ENCODE measurements at regions not wholly inside any gene's neighbourhood (a gene's known extent, or its start where the extent isn't known, plus 50 kb on each side); places are given as distances from the start of the nearest gene placed in this dataset.

DNA sequence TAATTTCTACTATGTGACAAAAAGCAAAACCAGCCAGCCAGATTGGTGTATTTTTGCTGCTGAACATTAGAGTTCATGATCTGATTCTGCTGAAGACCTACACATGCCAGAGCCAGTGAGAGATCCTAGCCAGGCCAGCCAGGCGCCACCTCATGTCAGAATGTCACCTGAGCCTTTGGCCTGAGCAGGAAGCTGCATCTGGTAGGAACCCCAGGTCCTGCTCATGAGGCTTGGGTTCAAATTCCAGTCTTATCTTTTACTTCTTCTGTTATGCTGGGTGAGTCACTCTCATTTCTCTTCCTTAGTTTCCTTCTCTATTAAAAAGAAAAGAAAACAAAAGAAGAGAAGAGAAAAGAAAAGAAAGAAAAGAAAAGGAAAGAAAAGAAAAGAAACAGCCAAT is 585.1 kb upstream of the CDH5 start:
- no peaks in the 10 kb centered on the region for H3K36me3 Mint-ChIP-seq (ENCODE audit: low read depth)
- TF ChIP-seq, protein P1, sequence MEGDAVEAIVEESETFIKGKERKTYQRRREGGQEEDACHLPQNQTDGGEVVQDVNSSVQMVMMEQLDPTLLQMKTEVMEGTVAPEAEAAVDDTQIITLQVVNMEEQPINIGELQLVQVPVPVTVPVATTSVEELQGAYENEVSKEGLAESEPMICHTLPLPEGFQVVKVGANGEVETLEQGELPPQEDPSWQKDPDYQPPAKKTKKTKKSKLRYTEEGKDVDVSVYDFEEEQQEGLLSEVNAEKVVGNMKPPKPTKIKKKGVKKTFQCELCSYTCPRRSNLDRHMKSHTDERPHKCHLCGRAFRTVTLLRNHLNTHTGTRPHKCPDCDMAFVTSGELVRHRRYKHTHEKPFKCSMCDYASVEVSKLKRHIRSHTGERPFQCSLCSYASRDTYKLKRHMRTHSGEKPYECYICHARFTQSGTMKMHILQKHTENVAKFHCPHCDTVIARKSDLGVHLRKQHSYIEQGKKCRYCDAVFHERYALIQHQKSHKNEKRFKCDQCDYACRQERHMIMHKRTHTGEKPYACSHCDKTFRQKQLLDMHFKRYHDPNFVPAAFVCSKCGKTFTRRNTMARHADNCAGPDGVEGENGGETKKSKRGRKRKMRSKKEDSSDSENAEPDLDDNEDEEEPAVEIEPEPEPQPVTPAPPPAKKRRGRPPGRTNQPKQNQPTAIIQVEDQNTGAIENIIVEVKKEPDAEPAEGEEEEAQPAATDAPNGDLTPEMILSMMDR (conservative IDR thresholded peaks at IDR 0.05): no peak

DNA sequence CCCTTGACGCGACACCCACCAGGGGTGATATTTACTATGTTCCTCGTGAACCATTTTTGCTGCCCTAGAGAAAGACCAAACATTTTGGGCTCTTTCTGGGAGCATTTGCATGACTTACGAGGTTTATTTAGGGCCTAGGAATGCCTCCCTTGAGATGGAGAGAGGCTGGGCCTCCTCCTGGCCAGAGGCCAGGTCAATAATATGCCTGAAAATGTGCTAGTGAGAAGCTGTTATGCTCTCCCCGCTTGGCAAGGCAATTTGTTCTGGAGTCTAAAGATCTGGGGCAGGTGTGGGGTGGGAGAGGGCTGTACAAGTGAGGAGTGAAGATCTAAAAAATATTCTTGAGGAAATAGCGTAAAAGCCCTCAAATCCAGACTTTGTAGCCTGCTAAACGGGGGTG is 587.3 kb upstream of the CDH5 start:
- no peak for DNase-seq (ENCODE audit: low read depth, low spot score)
- H3K27ac Mint-ChIP-seq (ENCODE audit: unreplicated experiment): no peak overlapping the region
- H3K4me3 Mint-ChIP-seq: no peak overlapping the region
- H3K36me3 Mint-ChIP-seq (ENCODE audit: low read depth): no peaks in the 10 kb centered on the region
- H3K27me3 Mint-ChIP-seq (ENCODE audit: low read depth): no peaks in the 10 kb centered on the region
- no peaks in the 10 kb centered on the region for H3K4me1 Mint-ChIP-seq
- peaks cover 7% of the 10 kb centered on the region for H3K9me3 Mint-ChIP-seq
- TF ChIP-seq, protein P1 (conservative IDR thresholded peaks at IDR 0.05): no peak

More for the DNA sequence above, 585.1 kb upstream of the CDH5 start:
- H3K9me3 Mint-ChIP-seq: peaks cover 7% of the 10 kb centered on the region
- no peak overlapping the region for H3K4me3 Mint-ChIP-seq
- H3K27ac Mint-ChIP-seq (ENCODE audit: unreplicated experiment): no peak overlapping the region
- H3K27me3 Mint-ChIP-seq (ENCODE audit: low read depth): no peaks in the 10 kb centered on the region
- H3K4me1 Mint-ChIP-seq: no peaks in the 10 kb centered on the region
- DNase-seq (ENCODE audit: low read depth, low spot score): no peak

DNA sequence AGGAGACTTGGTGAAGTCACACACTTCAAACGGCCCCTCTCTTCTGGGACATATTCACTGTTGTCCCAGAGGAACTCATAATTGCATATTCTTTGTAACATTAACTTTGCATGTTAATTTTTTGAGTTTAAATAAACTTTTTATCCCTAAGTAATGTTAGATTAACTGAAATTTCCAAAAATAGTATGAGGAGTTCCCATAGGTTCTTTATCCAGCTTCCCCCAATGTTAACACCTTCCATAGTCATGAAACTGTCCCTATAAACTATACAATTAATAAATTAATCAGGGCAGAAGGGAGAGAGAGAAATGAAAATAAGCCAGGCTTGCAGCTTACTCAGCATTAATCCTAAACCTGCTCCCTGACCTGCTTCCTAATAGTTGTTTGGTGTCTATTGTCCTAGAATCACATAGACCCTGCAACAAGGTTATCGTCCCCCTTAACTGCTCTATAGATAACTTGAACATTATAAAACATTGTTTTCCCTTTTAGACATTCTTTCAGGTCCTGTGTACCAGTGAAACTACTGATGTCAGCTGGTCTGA is 589.8 kb upstream of the CDH5 start:
- H3K27me3 Mint-ChIP-seq (ENCODE audit: low read depth): no peaks in the 10 kb centered on the region
- TF ChIP-seq, protein P1 (conservative IDR thresholded peaks at IDR 0.05): no peak
- H3K4me1 Mint-ChIP-seq: peaks cover 16% of the 10 kb centered on the region

DNA sequence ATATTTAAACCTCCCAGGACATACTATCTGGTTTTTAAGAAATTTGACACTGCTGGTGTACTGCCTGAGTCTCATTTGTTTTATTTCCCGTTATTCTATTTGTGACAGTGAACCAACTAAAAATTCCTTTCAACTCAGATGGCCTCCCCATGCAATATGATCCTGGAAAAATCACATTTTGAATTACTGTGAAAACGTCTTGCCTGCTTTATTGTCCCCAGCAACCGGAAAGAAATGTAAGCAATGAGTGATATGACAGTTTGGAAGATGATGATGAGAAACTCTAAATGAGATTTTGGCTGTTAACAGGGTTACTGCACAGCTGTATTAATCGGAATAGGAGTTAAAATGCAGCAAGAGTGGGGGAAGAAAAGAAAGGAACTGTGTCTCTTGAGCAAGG is 590.7 kb upstream of the CDH5 start:
- Mint-ChIP-seq H3K4me1 (peaks cover 18% of the 10 kb centered on the region), H3K27ac (ENCODE audit: unreplicated experiment) (no peak overlapping the region), H3K36me3 (ENCODE audit: low read depth) (no peaks in the 10 kb centered on the region)

More for the DNA sequence above, 589.8 kb upstream of the CDH5 start:
- H3K9me3 Mint-ChIP-seq: peaks cover 7% of the 10 kb centered on the region
- H3K4me3 Mint-ChIP-seq: no peak overlapping the region
- H3K36me3 Mint-ChIP-seq (ENCODE audit: low read depth): no peaks in the 10 kb centered on the region
- no peak for DNase-seq (ENCODE audit: low read depth, low spot score)
- H3K27ac Mint-ChIP-seq (ENCODE audit: unreplicated experiment): no peak overlapping the region

DNA sequence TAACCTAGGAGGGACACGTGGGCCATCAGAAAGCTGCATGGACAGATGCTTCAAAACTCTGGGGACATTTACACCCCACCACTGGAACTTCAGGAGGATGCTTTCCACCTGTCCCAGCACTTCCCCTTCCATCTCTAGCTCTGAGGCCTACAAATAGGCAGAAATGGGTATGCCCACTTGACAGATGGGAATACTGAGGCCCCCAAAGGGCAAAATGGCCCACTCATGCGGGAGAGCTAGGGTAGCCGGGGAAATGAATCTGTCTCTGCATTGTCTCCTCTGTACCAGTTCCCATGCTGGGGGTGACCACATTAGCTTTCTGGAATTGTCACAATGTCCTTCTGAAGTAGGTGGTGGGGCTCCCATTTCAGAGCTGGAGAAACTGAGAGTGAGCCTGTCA is 592.1 kb upstream of the CDH5 start:
- Mint-ChIP-seq H3K4me3 (no peak overlapping the region), H3K27me3 (ENCODE audit: low read depth) (no peaks in the 10 kb centered on the region), H3K9me3 (peaks cover 8% of the 10 kb centered on the region), H3K36me3 (ENCODE audit: low read depth) (peaks cover 4% of the 10 kb centered on the region), H3K4me1 (peaks cover 18% of the 10 kb centered on the region), H3K27ac (ENCODE audit: unreplicated experiment) (no peak overlapping the region)
- no peak for DNase-seq (ENCODE audit: low read depth, low spot score)
- TF ChIP-seq, protein P1 (conservative IDR thresholded peaks at IDR 0.05): no peak

More for the DNA sequence above, 590.7 kb upstream of the CDH5 start:
- no peak overlapping the region for H3K4me3 Mint-ChIP-seq
- H3K27me3 Mint-ChIP-seq (ENCODE audit: low read depth): no peaks in the 10 kb centered on the region
- no peak for DNase-seq (ENCODE audit: low read depth, low spot score)
- TF ChIP-seq, protein P1 (conservative IDR thresholded peaks at IDR 0.05): no peak
- H3K9me3 Mint-ChIP-seq: peaks cover 7% of the 10 kb centered on the region
